Neural crest cell (in vitro differentiated cells): ENCODE measurements at regions not wholly inside any gene's neighbourhood (a gene's known extent, or its start where the extent isn't known, plus 50 kb on each side); places are given as distances from the start of the nearest gene placed in this dataset.

ENCODE experiments used
- DNase-seq: peaks from one replicate; pipeline ENCODE4 v3.0.0; 2021; ENCODE audit warnings: low read depth, mixed read lengths, low spot score
- H3K27ac Mint-ChIP-seq: one replicate; pipeline ENCODE4 v1.8.0; 2021; ENCODE audit warnings: mild to moderate bottlenecking, mixed read lengths; ENCODE audit not compliant: unreplicated experiment
- H3K27me3 Mint-ChIP-seq: 2 replicates; pipeline ENCODE4 v1.8.0; 2021; ENCODE audit warnings: low read depth, mild to moderate bottlenecking, mixed read lengths
- H3K36me3 Mint-ChIP-seq: 2 replicates; pipeline ENCODE4 v1.8.0; 2021; ENCODE audit warnings: low read depth, mild to moderate bottlenecking, mixed read lengths
- H3K4me1 Mint-ChIP-seq: 2 replicates; pipeline ENCODE4 v1.8.0; 2021; ENCODE audit warnings: mixed read lengths
- H3K4me3 Mint-ChIP-seq: one replicate; pipeline ENCODE4 v1.8.0; 2021; ENCODE audit warnings: mild to moderate bottlenecking, mixed read lengths
- H3K9me3 Mint-ChIP-seq: 2 replicates; pipeline ENCODE4 v1.8.0; 2021; ENCODE audit warnings: mixed read lengths
- CTCF ChIP-seq: fragments of 200-600 bp; sonication (generic); conservative IDR thresholded peaks from 2 replicates; pipeline ENCODE4 v1.5.0; 2021; ENCODE audit warnings: antibody characterized with exemption, mild to moderate bottlenecking

- Mint-ChIP-seq H3K27me3 (no peaks in the 10 kb centered on the region), H3K36me3 (no peaks in the 10 kb centered on the region), H3K9me3 (no peaks in the 10 kb centered on the region), H3K27ac (no peak overlapping the region), H3K4me1 (peaks cover 25% of the 10 kb centered on the region), H3K4me3 (no peak overlapping the region)
- no peak for DNase-seq
- no peak for TF ChIP-seq CTCF
These were observed 106.5 kb upstream of the NANOS1 start for GRCh38 chr10:118922972-118923371.

GRCh38 chr10:118924493-118924892 is 105.0 kb upstream of the NANOS1 start:
- Mint-ChIP-seq H3K9me3 (peaks cover 2% of the 10 kb centered on the region), H3K36me3 (no peaks in the 10 kb centered on the region), H3K27me3 (no peaks in the 10 kb centered on the region), H3K4me3 (no peak overlapping the region), H3K27ac (no peak overlapping the region), H3K4me1 (peaks cover 12% of the 10 kb centered on the region)
- TF ChIP-seq CTCF = no peak
- no peak for DNase-seq

- no peak overlapping the region for H3K4me3 Mint-ChIP-seq
- H3K4me1 Mint-ChIP-seq = peaks cover 12% of the 10 kb centered on the region
- no peaks in the 10 kb centered on the region for H3K27me3 Mint-ChIP-seq
- DNase-seq = no peak
- no peaks in the 10 kb centered on the region for H3K36me3 Mint-ChIP-seq
- no peak for TF ChIP-seq CTCF
- H3K27ac Mint-ChIP-seq = no peak overlapping the region
- peaks cover 4% of the 10 kb centered on the region for H3K9me3 Mint-ChIP-seq
These were observed 104.0 kb upstream of the NANOS1 start for GRCh38 chr10:118925404-118926071.

- no peaks in the 10 kb centered on the region for H3K36me3 Mint-ChIP-seq
- no peak for TF ChIP-seq CTCF
- peaks cover 7% of the 10 kb centered on the region for H3K9me3 Mint-ChIP-seq
- H3K4me3 Mint-ChIP-seq = no peak overlapping the region
- no peak overlapping the region for H3K27ac Mint-ChIP-seq
- peaks cover 12% of the 10 kb centered on the region for H3K4me1 Mint-ChIP-seq
- DNase-seq = no peak
- no peaks in the 10 kb centered on the region for H3K27me3 Mint-ChIP-seq
These were observed 103.5 kb upstream of the NANOS1 start for GRCh38 chr10:118926072-118926417.

- H3K9me3 Mint-ChIP-seq = peaks cover 9% of the 10 kb centered on the region
- no peak overlapping the region for H3K27ac Mint-ChIP-seq
- no peaks in the 10 kb centered on the region for H3K27me3 Mint-ChIP-seq
- DNase-seq = no peak
- no peak for TF ChIP-seq CTCF
- H3K36me3 Mint-ChIP-seq = no peaks in the 10 kb centered on the region
- peaks cover 12% of the 10 kb centered on the region for H3K4me1 Mint-ChIP-seq
- H3K4me3 Mint-ChIP-seq = no peak overlapping the region
These were observed 103.1 kb upstream of the NANOS1 start for GRCh38 chr10:118926441-118926840.
